OCI-LY7 (cell line): ENCODE measurements at regions not wholly inside any gene's neighbourhood (a gene's known extent, or its start where the extent isn't known, plus 50 kb on each side); places are given as distances from the start of the nearest gene placed in this dataset.

ENCODE experiments used
- BruUV-seq: library from RNA; stranded (reverse); fragments of 400-500 nt; replicated peaks from 2 replicates; lab custom pipeline; 2021; lab: Mats Ljungman, UMichigan
- CTCF ChIA-PET: fragments of 300-600 bp; sonication (Branson Sonifier 250); formaldehyde crosslinking; loops from one replicate; lab custom pipeline; 2022; ENCODE audit warnings: antibody characterized with exemption; ENCODE audit not compliant: unreplicated experiment; lab: Charles Lee
- POLR2A ChIA-PET: fragments of 300-600 bp; sonication (Branson Sonifier 250); formaldehyde crosslinking; loops from one replicate; lab custom pipeline; 2022; ENCODE audit warnings: antibody characterized with exemption; lab: Charles Lee
- DNase-seq: peaks from one replicate; pipeline ENCODE4 v3.0.0-alpha.2; 2015; ENCODE audit warnings: low spot score
- H2AFZ ChIP-seq: fragments of 200-600 bp; sonication (generic), shearing (Covaris generic); 2 replicates; pipeline ENCODE4 v1.6.1; 2014; ENCODE audit warnings: mild to moderate bottlenecking, antibody characterized with exemption, low read length, moderate library complexity
- H3K27ac ChIP-seq: fragments of 200-600 bp; sonication (generic); 2 replicates; pipeline ENCODE4 v1.5.1; 2014; ENCODE audit warnings: mixed run types, low read depth, mild to moderate bottlenecking, moderate library complexity, low read length, inconsistent platforms; ENCODE audit not compliant: poor library complexity, severe bottlenecking
- H3K36me3 ChIP-seq: fragments of 200-600 bp; sonication (generic); 2 replicates; pipeline ENCODE4 v1.6.1; 2014; ENCODE audit warnings: mild to moderate bottlenecking, antibody characterized with exemption, low read length, moderate library complexity, mixed read lengths; ENCODE audit not compliant: insufficient read depth
- H3K4me1 ChIP-seq: fragments of 200-600 bp; sonication (generic); 2 replicates; pipeline ENCODE4 v1.5.1; 2014; ENCODE audit warnings: mild to moderate bottlenecking, low read length; ENCODE audit not compliant: insufficient read depth, poor library complexity, severe bottlenecking
- H3K4me2 ChIP-seq: fragments of 200-600 bp; sonication (generic); 2 replicates; pipeline ENCODE4 v1.6.1; 2014; ENCODE audit warnings: mild to moderate bottlenecking, low read length
- H3K4me3 ChIP-seq: fragments of 200-600 bp; sonication (generic); 2 replicates; pipeline ENCODE4 v1.5.1; 2014; ENCODE audit warnings: mild to moderate bottlenecking, low read depth, low read length; ENCODE audit not compliant: poor library complexity, severe bottlenecking
- H3K79me2 ChIP-seq: fragments of 200-600 bp; sonication (generic); 2 replicates; pipeline ENCODE4 v1.6.1; 2016; ENCODE audit warnings: low read depth, mild to moderate bottlenecking, low read length, moderate library complexity, mixed read lengths; ENCODE audit not compliant: insufficient read depth
- H3K9me2 ChIP-seq: fragments of 200-600 bp; sonication (generic); 2 replicates; pipeline ENCODE4 v1.6.1; 2016; ENCODE audit warnings: mild to moderate bottlenecking, low read length, mixed read lengths; ENCODE audit not compliant: insufficient read depth
- H3K9me3 ChIP-seq: fragments of 200-600 bp; sonication (generic); 2 replicates; pipeline ENCODE4 v1.6.1; 2014; ENCODE audit warnings: mild to moderate bottlenecking, mixed run types, low read length, mixed read lengths
- H4K20me1 ChIP-seq: fragments of 200-600 bp; sonication (generic); 2 replicates; pipeline ENCODE4 v1.6.1; 2014; ENCODE audit warnings: mild to moderate bottlenecking, antibody characterized with exemption, low read length, moderate library complexity, mixed read lengths; ENCODE audit not compliant: insufficient read depth
- EZH2phosphoT487 ChIP-seq: fragments of 200-600 bp; sonication (generic); IDR thresholded peaks from 2 replicates; pipeline ENCODE4 v1.6.1; 2018; ENCODE audit warnings: low read depth, borderline replicate concordance, mild to moderate bottlenecking, mixed run types, antibody characterized with exemption, low read length, moderate library complexity, mixed read lengths
- intact Hi-C: fragments of 100-400 bp; cut with micrococcal nuclease; formaldehyde crosslinking; loops from one replicate; pipeline ENCODE4 v1.10.0; 2022; ENCODE audit not compliant: unreplicated experiment
- TF ChIP-seq, protein P1 (sequence below): fragments of 200-600 bp; sonication (generic); conservative IDR thresholded peaks from 2 replicates; pipeline ENCODE4 v1.5.1; 2014; ENCODE audit warnings: mild to moderate bottlenecking, antibody characterized with exemption, low read length, moderate library complexity, mixed read lengths

DNA sequence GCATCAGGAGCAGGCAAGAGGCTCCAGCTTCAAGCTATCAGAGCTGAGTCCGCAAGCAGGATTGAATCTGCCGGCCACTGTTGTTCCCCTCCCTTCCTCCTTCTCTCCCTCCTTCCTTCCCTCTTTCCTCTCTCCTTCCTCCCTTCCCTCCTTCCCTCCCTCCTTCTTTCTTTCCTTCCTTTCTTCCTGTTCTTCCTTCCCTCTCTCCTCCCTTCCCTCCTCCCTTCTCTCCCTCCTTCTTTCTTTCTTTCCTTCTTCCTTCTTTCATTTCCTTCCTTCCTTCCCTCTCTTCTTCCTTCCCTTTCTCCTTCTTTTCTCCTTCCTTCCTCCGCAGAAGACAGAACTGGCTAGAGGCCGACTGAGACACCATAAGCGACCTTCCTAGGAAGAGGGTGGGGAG lies 534.0 kb downstream of the NPHP4 start:
- no peaks in the 10 kb centered on the region for H3K4me1 ChIP-seq
- TF ChIP-seq, protein P1, sequence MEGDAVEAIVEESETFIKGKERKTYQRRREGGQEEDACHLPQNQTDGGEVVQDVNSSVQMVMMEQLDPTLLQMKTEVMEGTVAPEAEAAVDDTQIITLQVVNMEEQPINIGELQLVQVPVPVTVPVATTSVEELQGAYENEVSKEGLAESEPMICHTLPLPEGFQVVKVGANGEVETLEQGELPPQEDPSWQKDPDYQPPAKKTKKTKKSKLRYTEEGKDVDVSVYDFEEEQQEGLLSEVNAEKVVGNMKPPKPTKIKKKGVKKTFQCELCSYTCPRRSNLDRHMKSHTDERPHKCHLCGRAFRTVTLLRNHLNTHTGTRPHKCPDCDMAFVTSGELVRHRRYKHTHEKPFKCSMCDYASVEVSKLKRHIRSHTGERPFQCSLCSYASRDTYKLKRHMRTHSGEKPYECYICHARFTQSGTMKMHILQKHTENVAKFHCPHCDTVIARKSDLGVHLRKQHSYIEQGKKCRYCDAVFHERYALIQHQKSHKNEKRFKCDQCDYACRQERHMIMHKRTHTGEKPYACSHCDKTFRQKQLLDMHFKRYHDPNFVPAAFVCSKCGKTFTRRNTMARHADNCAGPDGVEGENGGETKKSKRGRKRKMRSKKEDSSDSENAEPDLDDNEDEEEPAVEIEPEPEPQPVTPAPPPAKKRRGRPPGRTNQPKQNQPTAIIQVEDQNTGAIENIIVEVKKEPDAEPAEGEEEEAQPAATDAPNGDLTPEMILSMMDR: no peak
- TF ChIP-seq EZH2phosphoT487: no peak
- H3K36me3 ChIP-seq: no peaks in the 10 kb centered on the region
- ChIA-PET CTCF (no interaction called here), POLR2A (no interaction called here)
- H3K4me2 ChIP-seq: no peak overlapping the region
- no peaks in the 10 kb centered on the region for H3K9me3 ChIP-seq
- DNase-seq: no peak
- H3K9me2 ChIP-seq: no peaks in the 10 kb centered on the region
- H3K79me2 ChIP-seq: no peaks in the 10 kb centered on the region
- no TSS peak for BruUV-seq
- H3K4me3 ChIP-seq: no peak overlapping the region
- H3K27ac ChIP-seq: no peak overlapping the region
- H2AFZ ChIP-seq: no peak overlapping the region
- no peaks in the 10 kb centered on the region; the same call in 1 of the 2 replicates for H4K20me1 ChIP-seq
- intact Hi-C loops: no loop called here

DNA sequence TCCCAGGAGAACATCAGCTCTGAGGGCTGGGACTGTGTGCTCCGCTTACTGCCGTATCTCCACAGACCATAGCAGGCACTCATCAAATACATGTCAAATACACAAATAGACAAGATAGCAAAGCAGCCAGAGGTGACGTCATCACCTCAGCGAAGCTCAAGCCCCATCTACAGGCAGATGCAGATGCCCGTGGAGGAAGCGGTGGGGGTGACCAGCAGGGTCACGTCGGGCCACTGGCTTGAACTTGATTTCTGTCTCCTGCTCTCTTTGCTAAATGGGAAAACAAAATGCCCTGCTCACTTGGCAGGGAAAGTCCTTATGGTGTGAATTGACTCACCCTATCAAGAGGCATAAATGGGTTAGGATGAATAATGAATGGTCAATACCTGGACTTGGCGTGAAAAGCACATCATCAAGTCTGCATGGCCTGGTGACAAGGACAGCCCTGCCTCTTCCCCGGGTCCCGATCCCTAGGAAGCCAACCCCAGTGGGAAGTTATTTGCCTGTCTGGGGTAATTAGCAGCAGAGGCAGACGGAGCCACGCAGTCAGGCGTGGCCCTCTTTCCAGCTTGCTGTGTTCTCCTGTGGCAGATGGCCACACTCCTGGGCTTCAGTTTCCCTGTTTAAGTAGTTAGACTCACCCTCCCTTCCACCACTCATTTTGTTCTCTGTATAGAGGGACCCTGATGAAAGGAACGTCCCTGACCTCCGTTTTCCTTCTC lies 536.0 kb downstream of the NPHP4 start:
- H3K4me3 ChIP-seq: no peak overlapping the region
- no peak for DNase-seq
- H2AFZ ChIP-seq: no peak overlapping the region
- intact Hi-C loops: no loop called here
- no TSS peak for BruUV-seq
- H3K27ac ChIP-seq: no peak overlapping the region
- no peak overlapping the region for H3K4me2 ChIP-seq
- ChIA-PET CTCF (no interaction called here), POLR2A (no interaction called here)
- H3K9me2 ChIP-seq: no peaks in the 10 kb centered on the region
- no peaks in the 10 kb centered on the region for H3K9me3 ChIP-seq
- no peaks in the 10 kb centered on the region for H3K36me3 ChIP-seq
- TF ChIP-seq EZH2phosphoT487: no peak
- TF ChIP-seq, protein P1: no peak
- no peaks in the 10 kb centered on the region for H3K79me2 ChIP-seq
- H3K4me1 ChIP-seq: no peaks in the 10 kb centered on the region
- H4K20me1 ChIP-seq: no peaks in the 10 kb centered on the region; the same call in 1 of the 2 replicates

DNA sequence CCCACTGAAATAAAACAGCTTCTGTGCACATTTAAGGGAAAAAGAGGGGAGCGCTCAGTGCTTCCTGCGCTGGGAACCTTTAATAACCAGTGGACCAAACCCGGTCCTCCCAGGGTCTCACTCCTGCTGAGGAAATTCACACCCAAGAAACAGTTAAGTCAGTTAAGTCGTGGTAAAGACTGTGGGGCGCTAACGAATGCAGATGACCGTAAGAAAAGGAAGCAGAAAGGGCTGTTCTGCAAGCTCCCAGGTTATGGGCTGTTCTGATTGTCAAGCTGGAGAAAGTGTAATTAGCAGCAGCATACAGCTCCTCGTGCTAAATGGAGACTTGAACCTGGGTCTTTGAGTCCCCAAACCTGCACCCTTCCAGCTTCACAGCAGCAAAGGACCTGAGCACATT lies 536.6 kb downstream of the NPHP4 start:
- no peaks in the 10 kb centered on the region for H3K9me3 ChIP-seq
- ChIA-PET POLR2A (no interaction called here), CTCF (no interaction called here)
- H4K20me1 ChIP-seq: no peaks in the 10 kb centered on the region; the same call in 1 of the 2 replicates
- TF ChIP-seq EZH2phosphoT487: no peak
- TF ChIP-seq, protein P1: no peak
- H3K27ac ChIP-seq: no peak overlapping the region
- no peak overlapping the region for H3K4me2 ChIP-seq
- DNase-seq: no peak
- H3K79me2 ChIP-seq: no peaks in the 10 kb centered on the region
- H2AFZ ChIP-seq: no peak overlapping the region
- H3K4me3 ChIP-seq: no peak overlapping the region
- intact Hi-C loops: no loop called here
- no TSS peak for BruUV-seq
- no peaks in the 10 kb centered on the region for H3K36me3 ChIP-seq
- no peaks in the 10 kb centered on the region for H3K9me2 ChIP-seq
- H3K4me1 ChIP-seq: no peaks in the 10 kb centered on the region
